ENCODE measurements at regions not wholly inside any gene's neighbourhood (a gene's known extent, or its start where the extent isn't known, plus 50 kb on each side); places are given as distances from the start of the nearest gene placed in this dataset.
"Not testable (repeated sequence)": the region's sequence is repeated elsewhere in the genome, so short reads cannot be mapped to it uniquely, and the experiment has no call there.

DNA sequence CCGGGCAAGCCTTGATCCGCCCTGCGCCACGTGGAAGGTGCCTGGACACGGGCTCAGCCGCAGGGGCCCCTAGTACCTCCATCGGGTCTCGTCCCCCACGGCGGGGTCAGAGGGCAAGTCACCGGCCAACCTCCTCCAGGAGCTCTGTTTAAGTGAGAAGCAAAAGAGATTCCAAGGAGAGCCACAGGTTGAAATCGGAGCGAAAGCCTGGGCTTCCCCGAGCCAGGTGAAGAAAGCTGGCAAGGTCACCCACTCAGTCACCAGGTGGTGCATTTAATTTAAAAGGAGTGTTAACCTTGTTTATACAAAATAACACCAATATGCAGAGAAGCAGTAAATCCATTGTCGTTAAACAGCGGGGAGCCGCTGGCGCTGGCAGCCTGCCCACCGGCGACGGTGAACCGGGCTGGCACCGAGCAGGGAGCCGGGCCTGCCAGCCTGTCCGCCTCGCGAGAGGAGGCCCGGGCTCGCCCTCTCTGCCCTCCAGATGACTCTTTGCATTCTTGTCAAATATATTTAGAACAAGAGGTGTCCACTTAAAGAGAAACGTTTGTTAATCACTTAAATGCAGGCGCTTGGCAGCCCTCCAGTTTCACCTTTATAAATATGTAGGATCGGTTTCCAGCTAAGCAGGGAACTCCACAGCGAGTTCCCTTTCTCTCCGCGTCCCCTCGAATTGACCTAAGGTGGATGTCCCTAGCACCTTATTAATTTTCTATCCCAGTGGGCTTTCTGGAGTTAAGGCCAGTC, 277.3 kb upstream of the NR2F2 start:
- peak; percentile 13 for DNase-seq

GRCh38 chr15:96053781-96054428, 276.6 kb upstream of the NR2F2 start:
- DNase-seq, result no peak

GRCh38 chr15:96054621-96055020, 275.9 kb upstream of the NR2F2 start:
- no peak for DNase-seq

DNA sequence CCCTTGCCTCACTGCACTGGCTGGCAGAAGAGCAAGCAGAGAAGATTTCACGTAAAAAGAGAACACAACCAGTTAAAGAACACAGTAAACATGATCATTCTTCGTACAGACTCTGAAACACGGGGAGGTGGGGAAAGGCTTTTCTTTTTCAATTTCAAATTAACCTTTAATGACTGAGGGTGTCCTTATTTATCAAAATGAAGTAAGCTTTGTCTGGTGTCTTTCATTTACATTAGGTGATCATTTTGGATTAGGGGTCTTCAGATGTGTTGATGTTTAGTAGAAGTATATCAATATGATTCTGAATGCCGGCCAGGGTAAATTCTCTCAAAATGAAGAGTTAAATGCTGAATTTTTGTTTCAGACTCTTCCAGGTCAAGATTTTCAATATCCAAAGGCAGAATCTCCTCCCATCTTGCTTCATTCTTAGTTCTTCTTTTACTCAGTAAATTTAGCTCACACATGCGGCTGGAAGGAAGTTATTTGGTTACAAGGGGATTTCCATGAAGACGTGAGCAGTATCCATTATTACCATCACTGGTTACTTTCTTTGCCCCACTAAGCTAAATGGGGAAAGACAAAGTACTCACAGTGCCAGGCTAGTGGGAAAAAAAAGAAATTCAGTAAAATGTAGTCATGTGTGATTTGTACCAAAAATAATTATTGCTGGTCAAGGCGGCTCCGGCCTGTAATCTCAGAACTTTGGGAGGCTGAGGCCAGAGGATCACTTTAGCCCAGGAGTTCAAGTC, 272.2 kb upstream of the NR2F2 start:
- DNase-seq, result no peak

GRCh38 chr15:96058852-96059103, 271.7 kb upstream of the NR2F2 start:
- not testable (repeated sequence) for DNase-seq

GRCh38 chr15:96060591-96060990, 269.9 kb upstream of the NR2F2 start:
- not testable (repeated sequence) for DNase-seq

DNA sequence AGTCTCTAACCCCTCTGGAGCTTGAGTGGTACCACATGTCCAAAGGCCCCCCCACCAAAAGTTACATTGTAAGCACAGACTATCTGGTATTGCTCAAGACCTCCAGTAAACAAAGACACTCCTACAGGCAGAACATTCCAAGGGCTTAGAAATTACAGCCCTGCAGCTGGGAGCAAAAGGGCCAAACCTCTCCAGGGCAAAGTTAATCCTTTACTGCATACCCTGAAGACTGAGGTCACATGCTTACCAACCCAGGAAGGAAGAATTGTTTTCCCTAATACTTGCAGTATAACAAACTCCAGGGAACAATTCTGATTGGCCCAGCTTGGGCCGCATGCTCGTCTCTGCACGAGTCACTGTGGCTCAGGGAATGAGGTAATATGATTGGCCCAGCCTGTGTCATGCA, 266.1 kb upstream of the NR2F2 start:
- DNase-seq, result no peak

- no peak for DNase-seq
Observed at GRCh38 chr15:96066126-96066525, 264.4 kb upstream of the NR2F2 start.

DNA sequence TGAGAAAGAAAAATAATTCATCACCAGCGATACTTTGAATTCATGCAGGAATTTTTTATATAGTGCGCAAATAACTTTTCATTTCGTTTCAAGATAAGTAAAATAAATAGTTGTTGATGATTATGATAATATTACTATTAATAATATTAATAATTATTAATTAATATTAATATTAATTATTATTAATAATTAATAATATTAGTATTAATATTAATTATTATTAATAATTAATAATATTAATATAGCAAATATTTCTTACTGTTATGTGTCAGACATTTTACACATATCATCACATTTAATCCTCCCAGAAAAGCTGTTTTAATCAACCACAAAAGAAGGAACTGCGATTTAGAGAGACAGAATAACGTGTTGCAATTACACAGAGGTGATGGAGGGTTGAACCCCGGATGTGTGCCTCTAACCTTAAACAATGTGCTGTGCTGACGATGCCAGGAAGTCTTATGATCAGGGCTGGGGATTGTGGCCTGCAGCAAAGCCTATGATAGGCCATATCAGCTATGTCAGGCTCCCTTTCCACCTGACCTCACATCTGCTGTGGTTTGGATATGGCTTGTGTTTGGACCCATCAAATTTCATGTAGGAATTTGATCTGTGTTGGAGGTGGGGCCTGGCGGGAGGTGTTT, 263.5 kb upstream of the NR2F2 start:
- DNase-seq, result no peak

DNA sequence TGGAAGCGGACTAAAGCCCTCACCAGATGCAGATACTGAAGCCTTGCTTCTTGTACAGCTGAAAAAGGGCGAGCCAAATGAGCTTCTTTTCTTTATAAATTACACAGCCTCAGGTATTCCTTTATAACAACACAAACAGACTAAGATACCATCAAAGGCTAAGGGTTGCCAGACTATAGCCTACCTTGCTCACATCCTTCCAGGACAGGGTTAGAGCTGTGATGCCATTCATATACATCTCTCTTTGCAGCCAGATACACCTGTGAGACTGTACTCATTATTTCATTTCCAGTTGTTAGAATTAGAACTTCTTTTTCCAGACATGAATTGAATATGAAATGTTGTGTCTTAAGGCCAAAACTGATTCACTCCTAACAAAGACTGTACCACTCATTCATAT, 262.8 kb upstream of the NR2F2 start:
- DNase-seq, result no peak

DNA sequence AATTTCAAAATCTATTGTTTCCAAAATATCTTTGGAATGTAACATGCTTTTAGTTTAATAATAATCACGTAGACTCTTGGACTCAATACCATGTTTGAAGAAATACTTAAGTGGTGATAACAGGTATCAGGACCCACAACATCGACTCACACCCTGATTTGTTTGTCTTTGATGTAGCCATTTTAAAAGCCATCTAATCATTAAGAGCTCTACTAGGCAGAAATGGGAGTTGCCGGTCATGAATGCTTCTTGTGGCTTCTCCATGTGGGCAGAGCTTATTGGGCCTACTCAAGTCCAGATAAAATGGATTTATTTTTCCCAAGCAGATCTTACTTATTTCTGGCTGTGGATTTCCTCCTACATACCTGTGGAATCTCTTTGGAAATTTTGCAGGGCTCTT, 261.6 kb upstream of the NR2F2 start:
- no peak for DNase-seq

DNA sequence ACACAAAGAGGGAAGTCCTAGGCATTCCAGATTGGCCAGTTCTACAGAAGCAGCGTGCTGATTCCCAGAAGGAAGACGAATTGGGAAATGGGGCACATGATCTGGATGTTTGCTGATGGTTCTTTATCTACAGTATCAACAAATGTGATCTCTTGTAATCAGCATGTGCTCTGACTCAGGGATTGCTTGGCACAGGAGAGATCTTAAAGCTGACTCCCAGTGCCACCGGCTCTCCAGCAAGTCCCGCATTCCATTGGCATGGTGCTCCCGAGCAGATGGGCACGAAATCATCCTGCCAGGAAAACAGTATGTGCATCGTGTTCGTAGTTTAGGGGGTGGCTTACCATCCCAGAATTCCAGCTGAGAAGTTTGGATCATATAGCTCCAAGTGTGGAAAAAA, 259.9 kb upstream of the NR2F2 start:
- DNase-seq, result no peak

- no peak for DNase-seq
Observed at GRCh38 chr15:96072821-96073220, 257.7 kb upstream of the NR2F2 start.

DNA sequence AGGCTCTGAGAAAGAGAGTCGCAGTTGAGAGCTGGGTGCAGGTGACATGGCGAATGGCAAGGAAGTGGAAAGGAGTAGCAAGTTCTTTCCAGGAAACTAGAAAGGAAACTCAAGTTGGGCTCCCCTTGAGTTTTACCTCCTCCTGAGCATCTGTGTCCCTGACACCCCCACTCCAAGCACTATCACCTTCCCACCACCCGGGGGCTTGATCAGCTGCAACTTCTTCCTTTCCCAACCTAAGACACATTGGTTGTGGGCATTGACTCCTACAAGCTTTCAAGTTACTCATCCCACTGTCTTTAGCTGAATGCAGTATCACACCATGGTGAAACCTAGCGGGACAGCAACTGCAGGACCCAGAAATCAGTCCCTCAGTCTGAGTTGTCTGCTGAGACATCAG, 256.6 kb upstream of the NR2F2 start:
- no peak for DNase-seq

GRCh38 chr15:96075895-96076294, 254.6 kb upstream of the NR2F2 start:
- no peak for DNase-seq

DNA sequence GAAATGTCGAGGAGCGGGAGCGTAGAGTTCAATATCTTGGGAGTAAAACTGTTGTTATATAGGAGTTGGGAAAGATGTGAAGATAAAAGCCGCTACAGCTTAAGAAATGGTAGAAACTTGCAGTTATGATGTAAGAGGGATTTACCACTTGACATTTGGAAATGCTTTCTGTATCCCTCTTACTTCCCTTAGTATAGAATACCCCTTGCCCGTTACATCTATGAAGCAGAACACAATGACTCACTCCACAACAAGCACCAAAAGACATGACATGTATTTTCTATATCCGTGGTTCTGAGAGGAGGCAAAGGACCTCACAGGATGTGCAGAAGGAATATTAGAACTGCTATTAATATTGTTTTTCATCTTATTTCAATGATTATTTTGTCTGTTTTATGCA, 254.2 kb upstream of the NR2F2 start:
- DNase-seq, result no peak

GRCh38 chr15:96079041-96079440, 251.5 kb upstream of the NR2F2 start:
- DNase-seq, result no peak

DNA sequence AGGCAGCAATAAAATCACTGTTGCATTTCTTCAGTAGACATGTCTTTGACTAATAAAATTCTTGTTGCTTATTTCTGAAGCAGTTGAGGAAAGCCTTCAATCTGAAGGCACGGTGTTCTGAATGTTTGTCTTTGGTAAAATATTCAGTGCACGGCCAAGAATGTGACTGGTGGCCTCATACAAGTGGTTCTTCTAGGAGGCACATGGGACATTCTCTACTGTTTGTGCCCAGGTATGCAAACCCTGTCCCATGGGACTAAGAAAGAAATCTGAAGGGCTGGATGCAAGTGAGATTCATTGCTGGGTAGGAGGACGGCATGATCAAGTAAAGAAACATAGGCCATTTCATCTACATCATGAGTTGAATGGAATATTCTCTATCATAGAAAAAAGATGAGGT, 250.6 kb upstream of the NR2F2 start:
- DNase-seq, result no peak

GRCh38 chr15:96086164-96086563, 244.3 kb upstream of the NR2F2 start:
- DNase-seq, result no peak

DNA sequence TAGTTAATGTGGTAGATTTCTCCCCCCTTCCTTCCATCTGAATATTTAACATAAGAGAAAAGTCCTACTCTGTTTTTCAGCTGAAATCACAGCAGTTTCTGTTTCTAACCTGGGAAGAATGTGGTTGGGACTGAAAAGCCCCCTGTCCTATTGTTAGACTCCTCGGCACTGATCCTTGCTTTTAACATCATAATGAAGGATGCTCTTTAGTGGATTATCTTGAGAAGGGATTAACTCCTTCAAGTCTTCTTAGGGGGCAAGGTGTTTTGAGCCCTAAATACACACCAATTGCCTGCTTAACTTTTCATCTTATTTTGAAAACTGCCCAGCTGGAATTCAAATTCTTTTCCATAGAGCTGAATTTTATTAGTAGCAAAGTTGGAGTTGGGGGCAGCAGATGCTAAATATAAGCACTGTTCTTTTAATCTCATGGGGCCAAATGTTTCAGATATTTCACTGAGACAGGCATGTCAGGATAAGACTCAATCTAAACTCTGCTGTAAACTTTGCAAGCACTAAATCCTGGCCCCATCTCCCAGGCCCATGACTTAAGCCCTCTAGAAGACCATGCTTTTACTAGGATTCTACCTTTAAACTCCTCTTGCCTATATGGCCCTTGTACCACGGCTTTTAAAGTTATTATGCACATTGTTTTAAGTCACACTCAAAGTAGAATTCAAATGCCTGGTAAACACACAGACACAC, 243.2 kb upstream of the NR2F2 start:
- no peak for DNase-seq

GRCh38 chr15:96088650-96089049, 241.8 kb upstream of the NR2F2 start:
- DNase-seq, result no peak

DNA sequence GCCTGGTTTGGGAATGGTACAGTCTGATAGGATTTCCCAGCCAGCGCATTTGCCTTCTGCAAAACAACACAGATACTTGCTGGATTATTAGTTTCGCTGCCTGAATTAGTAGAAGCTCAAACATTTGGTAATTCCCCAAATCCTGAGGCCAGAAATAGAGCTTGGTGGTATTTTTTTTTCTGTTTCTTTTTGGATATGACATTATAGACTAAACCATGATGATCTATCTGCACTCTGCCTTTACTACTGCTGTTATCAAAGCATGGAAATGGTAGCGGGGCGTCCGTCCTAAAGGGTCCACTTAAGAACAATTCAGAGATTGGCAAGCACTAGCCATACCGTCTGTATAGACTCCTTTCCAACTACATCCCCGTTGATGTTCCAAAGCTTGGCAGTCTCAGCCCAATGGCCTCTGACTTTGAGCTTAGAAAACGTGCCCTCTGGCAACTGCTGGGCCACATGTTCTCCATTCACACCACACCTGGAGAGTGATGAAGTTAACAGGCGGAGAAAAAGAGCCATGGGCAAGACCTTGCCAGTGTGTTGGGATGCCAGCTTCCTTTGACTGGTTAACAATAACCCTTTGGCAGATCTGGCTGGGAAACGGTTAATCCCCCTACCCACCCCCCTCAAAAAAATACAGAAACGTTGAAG, 241.0 kb upstream of the NR2F2 start:
- DNase-seq, result no peak

- no peak for DNase-seq
Observed at GRCh38 chr15:96092186-96092585, 238.3 kb upstream of the NR2F2 start.

Data from activated naive CD4-positive, alpha-beta T cell treated with anti-CD3 and anti-CD28 coated beads, Interleukin-2, amount 50 U/mL, for 16 hours (primary cell).